Suppressor macrophage (primary cell): ENCODE measurements at regions not wholly inside any gene's neighbourhood (a gene's known extent, or its start where the extent isn't known, plus 50 kb on each side); places are given as distances from the start of the nearest gene placed in this dataset.

Source experiments
- DNase-seq, 4 experiments: peaks; one replicate each; pipeline ENCODE4 v3.0.0-alpha.2; 2020 to 2022

DNA sequence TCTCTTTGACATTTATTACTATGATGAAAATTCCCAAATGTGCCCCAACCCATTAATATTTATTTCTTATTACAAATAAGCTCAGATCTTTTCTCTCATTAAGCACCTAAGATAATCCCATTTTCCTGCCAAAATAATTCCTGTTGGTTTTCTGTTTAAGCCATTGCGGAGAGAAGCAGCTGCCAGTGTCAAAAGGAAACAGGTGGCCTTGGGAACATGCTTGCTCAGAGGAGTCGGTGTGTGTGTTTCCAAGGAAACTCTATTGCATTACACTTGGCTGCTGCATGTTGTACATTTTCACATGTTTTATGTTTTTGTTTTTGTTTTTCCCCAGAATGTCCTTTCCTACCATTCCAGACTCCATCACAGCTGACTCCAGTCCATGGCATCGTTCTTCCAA, 56.4 kb downstream of the CD24 start:
- no peak for DNase-seq

GRCh38 chr6:106916891-106917290, 57.6 kb downstream of the CD24 start:
- DNase-seq, result no peak

- no peak for DNase-seq
Measured at GRCh38 chr6:106913676-106914280, 60.8 kb downstream of the CD24 start.

- DNase-seq, result no peak
Measured at GRCh38 chr6:106913111-106913510, 61.4 kb downstream of the CD24 start.

DNA sequence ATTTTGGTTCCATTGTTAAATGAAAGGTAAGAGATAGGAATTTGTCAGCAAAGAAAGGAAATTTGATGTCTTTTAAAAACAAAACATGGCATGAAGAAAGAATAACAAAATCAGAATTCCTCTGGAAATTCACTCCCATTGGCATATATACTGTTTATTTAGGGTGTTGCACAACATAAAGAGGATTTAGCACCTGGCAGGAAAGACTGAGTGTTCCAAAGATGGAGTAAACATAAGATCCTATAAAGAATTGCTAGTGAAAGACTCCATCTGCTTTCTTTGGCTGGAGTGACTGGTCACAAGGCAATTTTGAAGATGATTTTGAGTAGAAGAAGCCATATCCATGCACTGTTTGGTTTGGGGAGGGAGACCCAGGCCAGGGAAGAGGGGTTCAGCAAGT, 62.4 kb downstream of the CD24 start:
- no peak for DNase-seq

DNA sequence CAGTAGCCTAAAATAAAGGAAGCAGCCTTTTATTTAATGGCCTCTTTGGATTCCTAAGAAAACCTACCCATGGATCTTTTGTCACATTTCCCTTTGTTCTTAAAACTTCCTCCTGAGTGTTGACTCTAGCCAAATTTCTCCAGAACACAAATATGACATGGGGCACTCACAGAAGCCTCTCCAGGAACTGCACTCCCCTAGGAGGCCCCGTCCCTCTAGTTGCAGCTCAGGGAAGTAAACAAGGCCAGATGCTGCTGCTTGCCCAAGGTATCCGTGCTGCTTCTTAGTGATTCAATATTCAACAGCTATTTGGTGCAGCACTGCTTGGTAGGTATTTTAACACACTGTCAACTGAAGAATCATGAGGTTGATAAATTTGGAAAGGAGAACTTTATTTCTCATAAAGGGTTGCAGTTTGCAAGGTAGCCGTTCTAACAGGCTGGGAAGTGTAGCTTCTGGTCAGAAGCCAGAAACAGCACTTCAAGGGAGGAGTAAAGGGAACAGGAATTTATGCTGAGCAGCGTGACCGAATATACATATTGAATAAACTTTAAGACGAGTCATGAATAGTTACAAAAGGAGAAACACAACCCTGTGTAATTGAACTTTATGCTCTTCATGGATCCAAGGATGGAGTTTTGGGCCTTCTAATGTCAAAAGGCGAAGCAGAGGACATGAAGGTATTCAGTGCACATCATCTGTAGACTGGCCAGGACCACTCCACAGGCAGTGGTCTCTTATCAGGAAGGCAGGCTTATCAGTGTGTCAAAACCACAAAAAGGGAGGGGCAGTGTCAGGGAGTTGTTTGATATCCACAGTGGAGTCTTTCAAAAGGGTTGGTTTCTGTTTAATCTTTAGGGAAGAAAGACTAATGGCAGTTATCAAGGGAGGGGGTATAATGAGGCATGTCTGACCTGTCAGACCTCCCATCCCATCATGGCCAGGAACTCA, 63.3 kb downstream of the CD24 start:
- DNase-seq, result no peak

DNA sequence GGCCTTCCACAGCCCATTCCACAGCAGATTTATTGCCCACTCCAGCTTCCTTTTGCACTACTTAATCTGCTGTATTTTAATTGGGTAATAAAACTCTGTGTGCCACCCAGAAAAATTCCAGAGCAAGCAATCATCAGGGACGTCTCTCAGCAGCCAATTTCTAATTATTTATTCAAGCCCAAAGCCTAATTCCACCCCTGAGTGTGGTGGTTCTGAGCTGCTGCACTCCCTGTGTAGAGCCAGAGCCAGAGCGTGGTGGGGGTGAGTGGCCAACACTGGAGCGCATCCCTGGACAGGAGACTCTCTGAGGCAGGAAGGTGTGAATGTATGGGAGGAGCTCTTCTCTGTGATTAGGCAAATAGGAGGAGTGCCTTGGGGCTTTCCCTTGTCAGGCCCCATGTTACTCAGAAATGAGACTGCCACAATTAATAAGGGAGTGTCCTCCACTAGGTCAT, 66.1 kb downstream of the CD24 start:
- no peak for DNase-seq

DNA sequence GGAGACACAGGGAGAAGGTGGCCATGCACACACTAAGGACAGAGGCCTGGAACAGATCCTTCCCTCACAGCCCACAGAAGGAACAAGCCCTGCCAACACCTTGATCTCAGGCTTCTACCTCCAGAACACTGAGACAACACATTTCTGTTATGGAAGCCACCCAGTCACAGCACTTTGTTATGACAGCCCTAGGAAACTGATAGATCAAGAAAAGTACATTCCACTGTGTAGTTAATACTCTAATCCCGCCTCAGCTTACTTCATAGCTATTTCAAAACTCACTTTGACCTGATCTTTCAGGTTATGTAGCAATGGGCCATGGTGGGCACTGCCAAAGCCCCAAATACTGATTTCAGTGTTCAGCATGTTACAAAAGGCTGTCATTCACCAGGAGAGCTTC, 66.8 kb downstream of the CD24 start:
- no peak for DNase-seq

GRCh38 chr6:106906232-106906631, 68.3 kb downstream of the CD24 start:
- no peak for DNase-seq

DNA sequence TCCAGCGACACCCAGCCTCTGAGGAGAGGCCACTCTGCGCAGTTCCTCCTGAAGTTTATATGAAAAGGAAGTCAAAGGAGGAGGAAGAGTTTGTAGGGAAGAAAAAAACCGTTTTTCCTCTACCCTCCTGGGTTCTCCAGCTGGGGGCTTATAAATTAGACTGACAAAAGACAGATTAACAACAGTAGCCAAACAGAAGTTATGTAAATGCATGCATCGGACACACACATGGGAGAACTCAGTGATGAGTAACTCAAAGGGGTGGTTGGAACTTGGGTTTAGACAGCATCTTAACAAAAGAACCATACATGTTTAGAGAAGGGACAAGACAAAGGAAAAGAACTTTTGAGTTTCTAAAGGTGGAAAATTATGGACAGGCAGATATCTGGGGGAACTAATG, 71.2 kb downstream of the CD24 start:
- DNase-seq, result no peak

DNA sequence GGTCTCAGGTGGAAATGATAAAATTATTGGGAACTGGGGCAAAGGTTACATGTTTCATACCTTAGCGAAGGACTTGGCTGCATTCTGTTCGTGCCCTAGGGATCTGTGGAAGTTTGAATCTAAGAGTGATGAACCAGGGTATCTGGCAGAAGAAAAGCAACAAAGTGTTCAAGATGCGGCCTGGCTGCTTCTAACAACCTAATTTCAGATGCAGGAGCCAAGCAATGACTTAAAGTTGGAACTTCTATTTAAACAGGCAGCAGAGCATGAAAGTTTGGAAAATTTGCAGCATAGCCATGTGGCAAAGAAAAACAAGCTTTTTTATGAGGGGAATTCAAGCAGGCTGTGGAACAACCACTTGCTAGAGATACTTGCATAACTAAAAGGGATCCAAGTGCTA, 73.5 kb downstream of the CD24 start:
- no peak for DNase-seq

DNA sequence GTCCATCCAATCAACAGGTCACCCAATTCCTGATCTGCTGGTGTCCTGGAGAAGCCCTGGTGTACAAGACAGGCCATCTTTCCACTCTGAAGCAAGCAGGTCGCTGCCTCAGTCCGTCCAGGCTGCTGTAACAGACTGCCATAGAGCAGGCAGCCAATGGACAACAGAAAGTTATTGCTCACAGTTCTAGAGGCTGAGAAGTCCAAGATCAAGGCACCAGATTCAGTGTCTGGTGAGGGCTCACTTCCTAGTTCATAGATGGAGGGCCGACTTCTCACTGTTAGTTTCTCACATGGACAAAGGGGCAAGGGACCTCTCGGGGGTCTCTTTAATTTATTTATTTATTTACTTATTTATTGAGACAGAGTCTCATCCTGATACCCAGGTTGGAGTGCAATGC, 74.8 kb downstream of the CD24 start:
- DNase-seq, result no peak

- no peak for DNase-seq
Measured at GRCh38 chr6:106897580-106897979, 76.9 kb downstream of the CD24 start.

- DNase-seq, result no peak
Measured at GRCh38 chr6:106895703-106896040, 78.9 kb downstream of the CD24 start.

DNA sequence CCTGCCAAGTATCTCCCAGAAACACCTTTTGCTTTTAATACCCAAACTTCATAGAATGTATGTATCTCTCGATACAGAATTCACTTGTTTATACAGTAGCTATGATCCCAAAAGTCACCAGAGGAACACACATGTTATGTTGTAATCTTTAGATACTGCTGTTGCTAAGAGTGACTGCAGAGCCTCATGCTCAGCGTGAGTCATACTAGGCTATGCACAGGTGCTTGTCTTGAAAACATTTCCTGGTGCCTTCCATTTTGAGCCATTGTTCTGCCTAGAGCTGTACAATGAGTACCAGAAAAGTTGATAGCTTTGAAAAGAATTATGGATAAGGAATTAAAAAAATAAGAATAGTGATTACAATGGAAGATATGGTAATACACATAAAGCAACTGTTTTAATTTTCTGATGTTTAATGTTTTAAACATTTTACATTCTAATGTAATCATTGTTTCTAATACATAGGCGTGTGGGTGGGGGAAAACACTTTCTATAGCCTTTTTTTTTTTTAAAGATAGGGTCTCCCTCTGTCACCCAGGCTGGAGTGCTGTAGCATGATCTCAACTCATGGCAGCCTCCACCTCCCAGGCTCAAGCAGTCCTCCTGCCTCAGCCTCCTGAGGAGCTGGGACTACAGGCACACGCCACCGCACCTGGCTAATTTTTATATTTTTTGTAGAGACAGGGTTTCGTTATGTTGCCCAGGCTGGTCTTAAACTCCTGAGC, 79.4 kb downstream of the CD24 start:
- DNase-seq, result peak in 2 of 4 experiments; percentile 15 to 31

DNA sequence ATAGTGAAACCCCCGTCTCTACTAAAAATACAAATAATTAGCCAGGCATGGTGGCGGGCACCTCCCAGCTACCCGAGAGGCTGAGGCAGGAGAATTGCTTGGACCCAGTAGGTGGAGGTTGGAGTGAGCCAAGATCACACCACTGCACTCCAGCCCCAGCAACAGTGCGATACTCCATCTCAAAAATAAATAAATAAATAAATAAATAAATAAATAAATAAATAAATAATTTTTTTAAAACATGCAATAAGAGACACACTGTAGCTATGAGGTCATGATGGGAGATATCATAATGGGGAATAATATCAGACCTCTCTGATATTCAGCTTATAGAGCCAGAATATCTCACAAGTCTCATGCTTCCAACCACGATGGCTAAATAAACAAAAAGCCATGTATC, 82.3 kb downstream of the CD24 start:
- no peak for DNase-seq

- no peak for DNase-seq
Measured at GRCh38 chr6:106890447-106890846, 84.1 kb downstream of the CD24 start.

- peak in 1 of 4 experiments; percentile 7 for DNase-seq
Measured at GRCh38 chr6:106889692-106890091, 84.8 kb downstream of the CD24 start.

DNA sequence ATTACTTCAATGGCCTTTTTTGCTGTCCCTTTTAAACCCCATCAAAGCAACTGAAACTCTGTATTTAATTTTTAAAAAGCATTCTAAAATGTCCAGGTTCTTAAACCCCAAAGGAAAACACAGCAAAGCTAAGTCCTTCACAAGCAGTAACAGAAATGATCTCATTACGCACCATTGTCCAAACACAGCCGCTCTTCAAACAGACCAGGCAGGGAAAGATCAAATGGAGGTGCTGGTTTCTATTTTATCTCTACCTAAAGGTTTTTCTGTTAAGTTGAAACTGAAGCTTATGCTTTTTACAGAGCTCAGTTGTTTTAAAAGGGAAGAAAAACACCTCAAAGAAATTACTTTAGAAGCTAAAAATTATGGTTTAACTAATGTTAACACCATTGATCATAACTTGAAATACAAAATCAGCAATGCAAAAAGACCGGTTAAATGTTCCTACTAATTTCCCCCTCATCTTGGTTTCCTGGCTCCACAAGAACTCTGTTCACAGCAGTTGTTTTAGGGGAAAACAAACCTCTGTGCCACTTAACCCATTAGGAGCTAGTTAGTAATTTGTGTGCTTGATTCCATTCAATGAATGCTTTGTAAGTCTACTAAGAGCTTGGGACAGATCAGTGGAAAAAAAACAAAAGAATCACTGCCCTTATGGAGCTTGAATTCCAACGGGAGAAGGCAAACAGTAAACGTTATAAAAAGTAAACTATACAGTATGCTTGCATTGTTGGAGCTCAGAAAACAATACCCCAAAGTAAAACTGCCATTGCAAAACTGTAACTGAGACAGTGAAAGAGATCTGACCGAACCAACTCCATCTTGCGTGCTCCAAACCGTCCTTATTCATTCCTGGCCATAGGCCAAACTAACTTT, 87.4 kb downstream of the CD24 start:
- no peak for DNase-seq

DNA sequence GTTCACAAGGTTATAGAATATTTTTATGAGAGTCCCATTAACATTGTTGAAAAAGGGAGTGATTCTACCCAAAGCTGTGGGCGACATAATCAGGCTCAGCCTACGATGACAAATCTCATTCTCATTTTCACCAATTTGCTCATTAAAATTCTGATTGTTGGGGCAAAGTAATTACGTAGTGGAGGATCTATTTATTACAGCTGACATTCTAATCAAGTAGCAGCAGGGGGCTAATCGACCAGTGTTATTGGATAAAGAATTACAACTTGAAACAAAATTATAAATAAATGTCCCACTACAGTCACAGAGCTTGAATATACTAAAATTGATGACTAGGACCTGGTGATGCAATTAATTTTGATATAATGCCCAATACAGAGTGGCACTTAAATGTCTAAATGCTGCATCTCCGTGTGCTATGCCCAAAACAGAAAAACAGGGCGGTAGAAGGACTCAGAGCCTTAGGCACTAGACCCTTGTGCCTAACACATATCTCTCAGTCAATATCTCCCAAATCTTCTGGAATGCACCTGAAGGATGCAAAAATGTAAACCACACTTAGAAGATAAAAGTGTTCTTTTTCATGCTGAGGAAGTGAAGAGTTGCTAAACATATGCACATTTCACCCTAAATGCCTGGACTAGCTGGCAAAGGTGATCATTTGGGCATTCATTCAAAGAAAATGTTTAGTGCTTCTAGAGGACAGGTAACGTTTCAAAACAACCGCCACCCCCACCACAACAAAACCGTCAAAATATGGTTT, 88.3 kb downstream of the CD24 start:
- DNase-seq, result no peak

DNA sequence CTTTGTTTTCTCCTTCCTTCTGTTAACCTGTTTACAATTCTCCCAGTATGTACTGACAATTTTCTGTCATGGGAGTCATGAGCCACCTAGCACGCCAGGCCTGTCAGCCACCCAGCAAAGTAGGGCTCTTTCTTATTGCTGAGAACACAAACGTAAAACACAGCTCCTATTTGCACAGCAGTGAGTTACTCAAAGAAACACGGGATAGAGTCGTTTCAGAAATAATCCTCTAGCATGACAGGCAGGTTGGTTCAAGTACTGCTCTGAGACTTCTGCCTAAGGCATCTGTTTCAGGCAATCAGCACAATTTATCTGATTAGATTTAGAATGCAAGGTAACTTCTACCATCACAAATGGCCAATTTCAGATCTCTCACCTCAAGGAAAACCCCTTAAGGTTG, 88.8 kb downstream of the CD24 start:
- no peak for DNase-seq

DNA sequence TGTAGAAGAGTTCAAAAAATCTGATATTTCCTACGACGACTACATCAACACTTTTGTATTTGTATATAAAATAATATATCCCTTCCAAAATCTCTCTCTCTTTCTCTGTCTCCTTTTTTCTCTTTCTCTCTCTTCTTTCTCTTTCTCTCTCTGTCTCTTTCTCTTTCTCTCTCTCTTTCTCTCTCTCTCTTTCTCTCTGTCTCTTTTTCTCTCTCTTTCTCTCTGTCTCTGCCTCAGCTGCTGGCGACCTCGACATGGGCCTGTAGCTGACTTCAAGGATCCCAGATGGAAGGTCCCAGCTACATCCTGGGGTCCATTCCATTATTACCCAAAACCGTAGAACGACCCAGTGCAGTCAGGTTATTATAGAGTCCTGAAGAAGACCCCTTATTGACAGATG, 90.0 kb downstream of the CD24 start:
- no peak for DNase-seq
